Smooth muscle cell (in vitro differentiated cells): ENCODE measurements at regions not wholly inside any gene's neighbourhood (a gene's known extent, or its start where the extent isn't known, plus 50 kb on each side); places are given as distances from the start of the nearest gene placed in this dataset.

Experiments used
- DNase-seq: peaks from one replicate; lab custom pipeline; 2025; ENCODE audit not compliant: unreplicated experiment; lab: John Stamatoyannopoulos, UW
- H2AFZ ChIP-seq: fragments of 200-600 bp; sonication (generic); 2 replicates; pipeline ENCODE4 v1.6.0; 2016; ENCODE audit warnings: antibody characterized with exemption, low read depth, mild to moderate bottlenecking
- H3F3A ChIP-seq: fragments of 200-600 bp; sonication (generic); 2 replicates; pipeline ENCODE4 v1.6.0; 2017; ENCODE audit warnings: antibody characterized with exemption, low read depth
- H3K27ac ChIP-seq: fragments of 200-600 bp; sonication (generic); 2 replicates; pipeline ENCODE4 v1.5.1; 2016; ENCODE audit warnings: low read depth, mild to moderate bottlenecking
- H3K27me3 ChIP-seq: fragments of 200-600 bp; sonication (generic); 2 replicates; pipeline ENCODE4 v1.6.1; 2016; ENCODE audit warnings: low read depth, mild to moderate bottlenecking
- H3K36me3 ChIP-seq: fragments of 200-600 bp; sonication (generic); 2 replicates; pipeline ENCODE4 v1.5.1; 2016; ENCODE audit warnings: low read depth
- H3K4me1 ChIP-seq: fragments of 200-600 bp; sonication (generic); 2 replicates; pipeline ENCODE4 v1.5.1; 2016; ENCODE audit warnings: low read depth
- H3K4me2 ChIP-seq: fragments of 200-600 bp; sonication (generic); 2 replicates; pipeline ENCODE4 v1.6.0; 2016; ENCODE audit warnings: mild to moderate bottlenecking
- H3K4me3 ChIP-seq: fragments of 200-600 bp; sonication (generic); 2 replicates; pipeline ENCODE4 v1.5.1; 2016; ENCODE audit warnings: mild to moderate bottlenecking
- H3K79me2 ChIP-seq: fragments of 200-600 bp; sonication (generic); 2 replicates; pipeline ENCODE4 v1.6.0; 2016; ENCODE audit warnings: low read depth, mild to moderate bottlenecking
- H3K9ac ChIP-seq: fragments of 200-600 bp; sonication (generic); 2 replicates; pipeline ENCODE4 v1.6.0; 2016; ENCODE audit warnings: low read depth
- H3K9me3 ChIP-seq: fragments of 200-600 bp; sonication (generic); replicated peaks from 2 replicates; pipeline ENCODE4 v1.5.1; 2016; ENCODE audit warnings: low read depth
- H4K20me1 ChIP-seq: fragments of 200-600 bp; sonication (generic); 2 replicates; pipeline ENCODE4 v1.6.0; 2016; ENCODE audit warnings: low read depth
- CTCF ChIP-seq: fragments of 200-600 bp; sonication (generic); IDR thresholded peaks from 2 replicates; pipeline ENCODE4 v1.5.1; 2017; ENCODE audit warnings: borderline replicate concordance, mild to moderate bottlenecking, antibody characterized with exemption; ENCODE audit not compliant: insufficient read depth, poor library complexity, severe bottlenecking
- whole genome bisulfite sequencing: methylation state at CpG from one replicate; pipeline ENCODE4 v1.1.7; 2016; ENCODE audit warnings: low lambda C conversion rate; 5-methylcytosine and 5-hydroxymethylcytosine counted together

DNA sequence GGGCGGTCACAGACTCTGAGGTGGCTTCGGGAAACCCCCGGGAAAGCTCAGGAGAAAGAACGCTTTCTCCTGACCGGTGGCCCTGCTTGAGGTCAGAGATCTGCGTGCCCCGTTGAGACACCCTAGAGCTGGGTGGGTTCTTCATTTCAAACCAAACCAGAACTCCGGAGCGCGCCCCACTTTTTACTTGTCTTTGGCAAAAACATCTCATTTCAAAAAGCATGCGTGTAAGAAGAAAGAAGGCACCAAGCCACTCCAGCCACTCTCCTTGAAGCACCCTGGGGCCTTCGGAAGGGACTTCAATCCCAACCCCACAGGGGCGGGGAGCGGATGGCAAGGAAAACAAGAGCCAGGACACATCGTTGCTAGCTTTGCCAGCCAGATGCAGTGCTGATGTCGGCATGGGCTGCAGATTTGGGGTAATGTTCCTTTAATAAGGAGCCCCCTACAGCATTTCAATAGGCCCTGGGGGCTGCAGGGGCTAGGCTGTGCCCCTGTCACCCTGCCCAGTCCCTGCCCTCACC, 171.7 kb downstream of the ERCC6L2 start:
- Histone ChIP-seq H2AFZ (no peak overlapping the region), H3K4me2 (no peak overlapping the region), H3K79me2 (no peaks in the 10 kb centered on the region), H3K27ac (no peak overlapping the region), H4K20me1 (no peaks in the 10 kb centered on the region), H3F3A (no peaks in the 10 kb centered on the region), H3K9ac (no peak overlapping the region), H3K27me3 (no peaks in the 10 kb centered on the region), H3K9me3 (no peaks in the 10 kb centered on the region), H3K4me1 (peaks cover 22% of the 10 kb centered on the region), H3K4me3 (no peak overlapping the region), H3K36me3 (no peaks in the 10 kb centered on the region)
- WGBS, result 98% methylated on average over 16 of the region's 16 CpGs
- TF ChIP-seq CTCF, result no peak
- no peak for DNase-seq

- Histone ChIP-seq H3K4me2 (no peak overlapping the region), H3K79me2 (no peaks in the 10 kb centered on the region), H3K27ac (no peak overlapping the region), H3K27me3 (no peaks in the 10 kb centered on the region), H3K9ac (no peak overlapping the region), H3K4me3 (no peak overlapping the region), H3K36me3 (no peaks in the 10 kb centered on the region), H3K4me1 (peaks cover 22% of the 10 kb centered on the region), H3K9me3 (no peaks in the 10 kb centered on the region), H3F3A (no peaks in the 10 kb centered on the region), H2AFZ (no peak overlapping the region), H4K20me1 (no peaks in the 10 kb centered on the region)
- no peak for DNase-seq
- no peak for TF ChIP-seq CTCF
- 98% methylated on average over 5 of the region's 5 CpGs for WGBS
Observed at GRCh38 chr9:96045811-96046210, 170.3 kb downstream of the ERCC6L2 start.

- no peaks in the 10 kb centered on the region for H3K9me3 ChIP-seq
- H3K9ac ChIP-seq, result no peak overlapping the region
- no peak for TF ChIP-seq CTCF
- no peak overlapping the region for H2AFZ ChIP-seq
- H3F3A ChIP-seq, result no peaks in the 10 kb centered on the region
- H3K4me2 ChIP-seq, result no peak overlapping the region
- no peak overlapping the region for H3K27ac ChIP-seq
- no peaks in the 10 kb centered on the region for H3K27me3 ChIP-seq
- peaks cover 22% of the 10 kb centered on the region for H3K4me1 ChIP-seq
- H4K20me1 ChIP-seq, result no peaks in the 10 kb centered on the region
- WGBS, result 86% methylated on average over 4 of the region's 4 CpGs
- H3K36me3 ChIP-seq, result no peaks in the 10 kb centered on the region
- DNase-seq, result no peak
- no peaks in the 10 kb centered on the region for H3K79me2 ChIP-seq
- H3K4me3 ChIP-seq, result no peak overlapping the region
Observed at GRCh38 chr9:96044401-96044800, 168.9 kb downstream of the ERCC6L2 start.
